PC-3 (cell line): ENCODE measurements at regions not wholly inside any gene's neighbourhood (a gene's known extent, or its start where the extent isn't known, plus 50 kb on each side); places are given as distances from the start of the nearest gene placed in this dataset.

Experiments
- EZH2phosphoT487 ChIP-seq: fragments of 300-600 bp; sonication (generic); IDR thresholded peaks from 2 replicates; pipeline ENCODE4 v1.6.1; 2018; ENCODE audit warnings: mild to moderate bottlenecking, antibody characterized with exemption, low read length, borderline replicate concordance
- TF ChIP-seq, protein P1 (sequence below): fragments of 300-600 bp; sonication (generic); conservative IDR thresholded peaks from 2 replicates; pipeline ENCODE4 v1.5.1; 2017; ENCODE audit warnings: antibody characterized with exemption, low read depth, mild to moderate bottlenecking, low read length

DNA sequence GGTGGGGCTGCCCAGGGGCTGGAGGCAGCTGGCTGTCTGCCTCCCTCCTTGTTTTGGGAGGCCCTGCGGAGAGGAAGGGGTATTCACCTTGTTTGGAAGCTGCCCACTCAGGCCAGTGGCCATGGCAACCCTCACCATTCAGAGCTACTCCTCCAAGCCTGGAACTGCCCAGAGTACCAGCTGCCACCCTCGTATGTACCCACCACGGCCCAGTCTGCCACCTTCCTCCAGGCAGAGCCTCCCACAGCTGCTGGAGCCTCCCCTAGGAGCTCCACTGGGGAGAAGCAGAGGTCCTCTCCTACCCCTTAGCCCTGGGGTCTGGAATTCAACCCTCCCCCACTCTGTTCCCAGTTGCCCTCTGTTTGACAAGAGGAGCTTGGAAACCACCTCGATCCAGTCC, 90.7 kb downstream of the AXIN2 start:
- TF ChIP-seq EZH2phosphoT487 = no peak
- TF ChIP-seq, protein P1, sequence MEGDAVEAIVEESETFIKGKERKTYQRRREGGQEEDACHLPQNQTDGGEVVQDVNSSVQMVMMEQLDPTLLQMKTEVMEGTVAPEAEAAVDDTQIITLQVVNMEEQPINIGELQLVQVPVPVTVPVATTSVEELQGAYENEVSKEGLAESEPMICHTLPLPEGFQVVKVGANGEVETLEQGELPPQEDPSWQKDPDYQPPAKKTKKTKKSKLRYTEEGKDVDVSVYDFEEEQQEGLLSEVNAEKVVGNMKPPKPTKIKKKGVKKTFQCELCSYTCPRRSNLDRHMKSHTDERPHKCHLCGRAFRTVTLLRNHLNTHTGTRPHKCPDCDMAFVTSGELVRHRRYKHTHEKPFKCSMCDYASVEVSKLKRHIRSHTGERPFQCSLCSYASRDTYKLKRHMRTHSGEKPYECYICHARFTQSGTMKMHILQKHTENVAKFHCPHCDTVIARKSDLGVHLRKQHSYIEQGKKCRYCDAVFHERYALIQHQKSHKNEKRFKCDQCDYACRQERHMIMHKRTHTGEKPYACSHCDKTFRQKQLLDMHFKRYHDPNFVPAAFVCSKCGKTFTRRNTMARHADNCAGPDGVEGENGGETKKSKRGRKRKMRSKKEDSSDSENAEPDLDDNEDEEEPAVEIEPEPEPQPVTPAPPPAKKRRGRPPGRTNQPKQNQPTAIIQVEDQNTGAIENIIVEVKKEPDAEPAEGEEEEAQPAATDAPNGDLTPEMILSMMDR = no peak
